Heart left ventricle (tissue), 16 donors: ENCODE measurements at regions not wholly inside any gene's neighbourhood (a gene's known extent, or its start where the extent isn't known, plus 50 kb on each side); places are given as distances from the start of the nearest gene placed in this dataset.

Source experiments
- ATAC-seq, 4 donors: fragments of 200-7000 bp; cut with Tn5 transposase; one replicate each; pipeline ENCODE4 v1.9.1; 2020 to 2022; ENCODE audit warnings: moderate library complexity in 4 of 4, mild to moderate bottlenecking in 3 of 4, moderate number of reproducible peaks in 1 of 4
- DNase-seq, 5 donors: peaks; one replicate each; pipeline ENCODE4 v3.0.0-alpha.2; 2020
- H3K27ac ChIP-seq, 12 donors: fragments of 200-600 bp; sonication (generic) in 4 of 12; one replicate each; pipeline versions ENCODE4 v1.5.0 to v1.8.0; 2016 to 2022; ENCODE audit warnings: mild to moderate bottlenecking in 2 of 12
- H3K27me3 ChIP-seq, 9 donors: fragments of 200-600 bp; sonication (generic) in 2 of 9; one replicate each; pipeline versions ENCODE4 v1.5.1 to v1.8.0; 2016 to 2022; ENCODE audit warnings: mild to moderate bottlenecking in 3 of 9
- H3K36me3 ChIP-seq, 9 donors: fragments of 200-600 bp; sonication (generic) in 2 of 9; one replicate each; pipeline versions ENCODE4 v1.5.0 to v1.8.0; 2018 to 2022; ENCODE audit warnings: mild to moderate bottlenecking in 2 of 9
- H3K4me1 ChIP-seq, 12 donors: fragments of 200-600 bp; sonication (generic) in 4 of 12; one replicate each; pipeline versions ENCODE4 v1.5.0 to v1.8.0; 2016 to 2022; ENCODE audit warnings: mild to moderate bottlenecking in 3 of 12
- H3K4me3 ChIP-seq, 12 donors: fragments of 200-600 bp; sonication (generic) in 4 of 12; one replicate each; pipeline versions ENCODE4 v1.5.0 to v1.8.0; 2017 to 2022; ENCODE audit warnings: mild to moderate bottlenecking in 9 of 12, moderate library complexity in 4 of 12
- H3K9me3 ChIP-seq, 12 donors: fragments of 200-600 bp; sonication (generic) in 4 of 12; one replicate each; pipeline versions ENCODE4 v1.5.0 to v1.8.0; 2016 to 2022; ENCODE audit warnings: mild to moderate bottlenecking in 1 of 12
- CTCF ChIP-seq, 12 donors: fragments of 200-600 bp; sonication (generic) in 4 of 12; IDR thresholded peaks; one replicate each; pipeline versions ENCODE4 v1.5.0 to v1.8.0; 2018 to 2022; ENCODE audit warnings: antibody characterized with exemption in 12 of 12, mild to moderate bottlenecking in 5 of 12
- POLR2A ChIP-seq, 2 donors: fragments of 450-650 bp; IDR thresholded peaks; one replicate each; pipeline ENCODE4 v1.6.1; 2017; ENCODE audit warnings: antibody characterized with exemption in 2 of 2, mild to moderate bottlenecking in 2 of 2, moderate library complexity in 2 of 2
- WGBS, 4 donors: extraction: QIAGEN DNeasy Blood & Tissue Kit in 2 of 4; methylation state at CpG; one replicate each; pipeline versions ENCODE4 v1.1.5 to v1.1.7; 2013 to 2018; 5-methylcytosine and 5-hydroxymethylcytosine counted together
- intact Hi-C, 10 donors: fragments of 100-400 bp; cut with DNase I; formaldehyde crosslinking; loops; one replicate each; pipeline versions ENCODE4 v1.11.1 to v1.14.2; 2022
- donor health status: ischemic (EF 13 %, LVEDD 7.1; RV severe dilation, severe dysfunction).
- donor health status: healthy with polysubstance abuse.
- donor health status: DM: no; HTN: yes; CAD: no.
- donor health status: DM: no; HTN: no; CAD: no.
- donor health status: ischemic (EF 25% LVEDD 6.9; RV normal size, moderate dysfunction).
- donor health status: ischemic (EF 25% LVEDD 5.7; RV mildly dilated, moderate dysfunction).
- donor health status: healthy.
- donor health status: DM: yes; HTN: yes; CAD: no.
- donor health status: ischemic (EF 35%, LVEDD 5.7; RV mildly dilated, moderate dysfunction).
- donor health status: nonischemic (EF 11% LVEDD 7.7; RV severe dilation, severe dysfunction).
- donor health status: DM: yes; HTN: yes; CAD: no.
- donor health status: PGD.
- donor health status: ischemic (EF 29% LVEDD 5.4; RV normal size, mild dysfunction).
- donor health status: nonischemic (EF 23%, LVEDD 6.1; RV moderate dilation, normal function).

- H3K9me3 ChIP-seq = no peaks in the 10 kb centered on the region
- no peaks in the 10 kb centered on the region for H3K36me3 ChIP-seq
- WGBS, 4 donors = 83 to 92% (median 90%) methylated on average over 5 to 6 of the region's 6 CpGs
- ATAC-seq (no peak), DNase-seq (no peak)
- H3K27ac ChIP-seq = no peak overlapping the region
- H3K27me3 ChIP-seq = no peaks in the 10 kb centered on the region
- intact Hi-C loops = no loop called here
- TF ChIP-seq POLR2A (IDR thresholded peaks at IDR 0.05) (no peak), CTCF (IDR thresholded peaks at IDR 0.05) (no peak)
- H3K4me1 ChIP-seq = peaks cover 0 to 6% (median 0%) of the 10 kb centered on the region in 12 donors
- no peak overlapping the region for H3K4me3 ChIP-seq
Observed at GRCh38 chr10:78280604-78281003, 246.9 kb downstream of the RPS24 start.

GRCh38 chr10:78281627-78282026 is 248.0 kb downstream of the RPS24 start:
- peaks cover 0 to 6% (median 0%) of the 10 kb centered on the region in 12 donors for H3K4me1 ChIP-seq
- DNase-seq (no peak), ATAC-seq (no peak)
- no peak overlapping the region for H3K27ac ChIP-seq
- WGBS, 4 donors = 89 to 92% (median 91%) methylated on average over 4 of the region's 4 CpGs
- no peaks in the 10 kb centered on the region for H3K9me3 ChIP-seq
- no peaks in the 10 kb centered on the region for H3K36me3 ChIP-seq
- H3K4me3 ChIP-seq = no peak overlapping the region
- no peaks in the 10 kb centered on the region for H3K27me3 ChIP-seq
- TF ChIP-seq POLR2A (IDR thresholded peaks at IDR 0.05) (no peak), CTCF (IDR thresholded peaks at IDR 0.05) (no peak)
- intact Hi-C loops = no loop called here

GRCh38 chr10:78283069-78283682 is 249.5 kb downstream of the RPS24 start:
- no peaks in the 10 kb centered on the region for H3K27me3 ChIP-seq
- no peak for TF ChIP-seq POLR2A (IDR thresholded peaks at IDR 0.05)
- TF ChIP-seq CTCF (IDR thresholded peaks at IDR 0.05) = no peak
- no peak overlapping the region for H3K4me3 ChIP-seq
- DNase-seq = no peak
- H3K9me3 ChIP-seq = no peaks in the 10 kb centered on the region
- intact Hi-C loops = no loop called here
- no peaks in the 10 kb centered on the region for H3K36me3 ChIP-seq
- H3K27ac ChIP-seq = no peak overlapping the region
- no peak for ATAC-seq
- 88 to 100% (median 90%) methylated on average over 2 to 3 of the region's 3 CpGs for WGBS, 4 donors
- H3K4me1 ChIP-seq = no peaks in the 10 kb centered on the region

GRCh38 chr10:78284381-78284780 is 250.7 kb downstream of the RPS24 start:
- H3K4me1 ChIP-seq = no peaks in the 10 kb centered on the region
- no peak overlapping the region for H3K27ac ChIP-seq
- ATAC-seq (no peak), DNase-seq (no peak)
- TF ChIP-seq POLR2A (IDR thresholded peaks at IDR 0.05) = no peak
- TF ChIP-seq CTCF (IDR thresholded peaks at IDR 0.05) = no peak
- no peaks in the 10 kb centered on the region for H3K9me3 ChIP-seq
- no peaks in the 10 kb centered on the region for H3K36me3 ChIP-seq
- intact Hi-C loops = no loop called here
- 81 to 90% (median 87%) methylated on average over 4 of the region's 4 CpGs for WGBS, 4 donors
- H3K4me3 ChIP-seq = no peak overlapping the region
- H3K27me3 ChIP-seq = no peaks in the 10 kb centered on the region
